Endothelial cell of umbilical vein (primary cell): ENCODE measurements at regions not wholly inside any gene's neighbourhood (a gene's known extent, or its start where the extent isn't known, plus 50 kb on each side); places are given as distances from the start of the nearest gene placed in this dataset.

Experiments used
- EZH2 ChIP-seq: IDR thresholded peaks from 2 replicates; pipeline ENCODE4 v1.6.1; 2012; ENCODE audit warnings: borderline replicate concordance, low read depth, mild to moderate bottlenecking, moderate library complexity, low read length, inconsistent platforms; ENCODE audit not compliant: severe bottlenecking
- JUN ChIP-seq: IDR thresholded peaks from 2 replicates; pipeline ENCODE4 v1.6.1; 2011; ENCODE audit warnings: borderline replicate concordance, low read depth; ENCODE audit not compliant: insufficient read length, insufficient read depth
- POLR2A ChIP-seq: IDR thresholded peaks from 2 replicates; pipeline ENCODE4 v1.6.1; 2012; ENCODE audit warnings: low read depth, mild to moderate bottlenecking, control low read depth, low read length
- POLR2AphosphoS5 ChIP-seq: IDR thresholded peaks from 2 replicates; pipeline ENCODE4 v1.6.1; 2012; ENCODE audit warnings: low read depth, mild to moderate bottlenecking, control low read depth, low read length, moderate library complexity; ENCODE audit not compliant: insufficient read depth
- TF ChIP-seq, protein P1 (sequence below), 2 donors: IDR thresholded peaks; 1 replicate in 1 of 2; 2 replicates in 1 of 2; pipeline ENCODE4 v1.5.1; 2011; ENCODE audit warnings: low read length in 2 of 2, mild to moderate bottlenecking in 2 of 2, moderate library complexity in 2 of 2, control low read depth in 1 of 2, inconsistent platforms in 1 of 2, low read depth in 1 of 2; ENCODE audit not compliant: insufficient read depth in 1 of 2; ENCODE audit errors: extremely low read depth in 1 of 2
- TF ChIP-seq, protein P2 (sequence below): IDR thresholded peaks from 2 replicates; pipeline ENCODE4 v1.6.1; 2011; ENCODE audit not compliant: insufficient read depth, insufficient read length

GRCh38 chr1:36565576-36566501 lies 83.1 kb upstream of the CSF3R start:
- TF ChIP-seq POLR2A = no peak
- TF ChIP-seq, protein P1, sequence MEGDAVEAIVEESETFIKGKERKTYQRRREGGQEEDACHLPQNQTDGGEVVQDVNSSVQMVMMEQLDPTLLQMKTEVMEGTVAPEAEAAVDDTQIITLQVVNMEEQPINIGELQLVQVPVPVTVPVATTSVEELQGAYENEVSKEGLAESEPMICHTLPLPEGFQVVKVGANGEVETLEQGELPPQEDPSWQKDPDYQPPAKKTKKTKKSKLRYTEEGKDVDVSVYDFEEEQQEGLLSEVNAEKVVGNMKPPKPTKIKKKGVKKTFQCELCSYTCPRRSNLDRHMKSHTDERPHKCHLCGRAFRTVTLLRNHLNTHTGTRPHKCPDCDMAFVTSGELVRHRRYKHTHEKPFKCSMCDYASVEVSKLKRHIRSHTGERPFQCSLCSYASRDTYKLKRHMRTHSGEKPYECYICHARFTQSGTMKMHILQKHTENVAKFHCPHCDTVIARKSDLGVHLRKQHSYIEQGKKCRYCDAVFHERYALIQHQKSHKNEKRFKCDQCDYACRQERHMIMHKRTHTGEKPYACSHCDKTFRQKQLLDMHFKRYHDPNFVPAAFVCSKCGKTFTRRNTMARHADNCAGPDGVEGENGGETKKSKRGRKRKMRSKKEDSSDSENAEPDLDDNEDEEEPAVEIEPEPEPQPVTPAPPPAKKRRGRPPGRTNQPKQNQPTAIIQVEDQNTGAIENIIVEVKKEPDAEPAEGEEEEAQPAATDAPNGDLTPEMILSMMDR (IDR thresholded peaks at IDR 0.05; ENCODE audit: extremely low read depth in 1 of 2, insufficient read depth in 1 of 2, low read depth in 1 of 2, low read length in 2 of 2) = no peak
- TF ChIP-seq, protein P2, sequence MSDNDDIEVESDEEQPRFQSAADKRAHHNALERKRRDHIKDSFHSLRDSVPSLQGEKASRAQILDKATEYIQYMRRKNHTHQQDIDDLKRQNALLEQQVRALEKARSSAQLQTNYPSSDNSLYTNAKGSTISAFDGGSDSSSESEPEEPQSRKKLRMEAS = no peak
- TF ChIP-seq EZH2 = no peak
- TF ChIP-seq JUN = no peak
- no peak for TF ChIP-seq POLR2AphosphoS5
